Ishikawa (cell line): ENCODE measurements at regions not wholly inside any gene's neighbourhood (a gene's known extent, or its start where the extent isn't known, plus 50 kb on each side); places are given as distances from the start of the nearest gene placed in this dataset.

ENCODE experiments used
- RAD21 ChIP-seq: IDR thresholded peaks from 2 replicates; pipeline ENCODE4 v1.6.1; 2012; ENCODE audit warnings: low read depth
- TAF1 ChIP-seq: IDR thresholded peaks from 2 replicates; pipeline ENCODE4 v1.6.1; 2012; ENCODE audit warnings: low read depth, mild to moderate bottlenecking
- TEAD4 ChIP-seq: IDR thresholded peaks from 2 replicates; pipeline ENCODE4 v1.6.1; 2012
- YY1 ChIP-seq: IDR thresholded peaks from 2 replicates; pipeline ENCODE4 v1.6.1; 2012; ENCODE audit warnings: low read depth

GRCh38 chr21:21963911-21964310 is 965.7 kb downstream of the NCAM2 start:
- TF ChIP-seq RAD21 (no peak), TEAD4 (no peak), YY1 (no peak), TAF1 (no peak)
